ENCODE measurements at regions not wholly inside any gene's neighbourhood (a gene's known extent, or its start where the extent isn't known, plus 50 kb on each side); places are given as distances from the start of the nearest gene placed in this dataset.

GRCh38 chr1:25036117-25036546 is 106.1 kb upstream of the RUNX3 start:
- DNase-seq (ENCODE audit: low read depth in 3 of 3) = no peak

- no peak for DNase-seq (ENCODE audit: low read depth in 3 of 3)
These were observed 105.5 kb upstream of the RUNX3 start for GRCh38 chr1:25035523-25036116.

GRCh38 chr1:25034736-25035522 is 104.9 kb upstream of the RUNX3 start:
- no peak for DNase-seq (ENCODE audit: low read depth in 3 of 3)

GRCh38 chr1:25033828-25034705 is 104.0 kb upstream of the RUNX3 start:
- DNase-seq (ENCODE audit: low read depth in 3 of 3) = no peak

- DNase-seq (ENCODE audit: low read depth in 3 of 3) = no peak
These were observed 103.2 kb upstream of the RUNX3 start for GRCh38 chr1:25033030-25033827.

GRCh38 chr1:25031966-25032667 is 102.0 kb upstream of the RUNX3 start:
- DNase-seq (ENCODE audit: low read depth in 3 of 3) = no peak

- no peak for DNase-seq (ENCODE audit: low read depth in 3 of 3)
These were observed 101.5 kb upstream of the RUNX3 start for GRCh38 chr1:25031601-25031965.

- peak in 2 of 3 donors; percentile 72 to 79 for DNase-seq (ENCODE audit: low read depth in 3 of 3)
These were observed 100.9 kb upstream of the RUNX3 start for GRCh38 chr1:25030674-25031589.

GRCh38 chr1:25030012-25030411 is 99.9 kb upstream of the RUNX3 start:
- DNase-seq (ENCODE audit: low read depth in 3 of 3) = no peak

- DNase-seq (ENCODE audit: low read depth in 3 of 3) = no peak
These were observed 99.0 kb upstream of the RUNX3 start for GRCh38 chr1:25028907-25029599.

GRCh38 chr1:25028587-25028906 is 98.5 kb upstream of the RUNX3 start:
- DNase-seq (ENCODE audit: low read depth in 3 of 3) = no peak

- no peak for DNase-seq (ENCODE audit: low read depth in 3 of 3)
These were observed 97.9 kb upstream of the RUNX3 start for GRCh38 chr1:25027822-25028586.

GRCh38 chr1:25026730-25027450 is 96.8 kb upstream of the RUNX3 start:
- DNase-seq (ENCODE audit: low read depth in 3 of 3) = no peak

GRCh38 chr1:25026304-25026703 is 96.2 kb upstream of the RUNX3 start:
- no peak for DNase-seq (ENCODE audit: low read depth in 3 of 3)

- DNase-seq (ENCODE audit: low read depth in 3 of 3) = no peak
These were observed 94.7 kb upstream of the RUNX3 start for GRCh38 chr1:25024615-25025350.

- DNase-seq (ENCODE audit: low read depth in 3 of 3) = no peak
These were observed 93.8 kb upstream of the RUNX3 start for GRCh38 chr1:25023826-25024225.

- no peak for DNase-seq (ENCODE audit: low read depth in 3 of 3)
These were observed 93.1 kb upstream of the RUNX3 start for GRCh38 chr1:25023190-25023578.
